ENCODE measurements at regions not wholly inside any gene's neighbourhood (a gene's known extent, or its start where the extent isn't known, plus 50 kb on each side); places are given as distances from the start of the nearest gene placed in this dataset.
"Not testable (repeated sequence)": the region's sequence is repeated elsewhere in the genome, so short reads cannot be mapped to it uniquely, and the experiment has no call there.

GRCh38 chr9:71286146-71286545 is 164.7 kb upstream of the TRPM3 start:
- Histone ChIP-seq H3K9me3 (no peaks in the 10 kb centered on the region), H3K4me1 (no peaks in the 10 kb centered on the region), H3K27ac (no peak overlapping the region), H3K27me3 (no peaks in the 10 kb centered on the region), H3K36me3 (no peaks in the 10 kb centered on the region), H3K4me3 (no peak overlapping the region)
- no peak for TF ChIP-seq CTCF (IDR thresholded peaks at IDR 0.05)
- no peak for DNase-seq (ENCODE audit: low spot score)

GRCh38 chr9:71285191-71285656 is 163.8 kb upstream of the TRPM3 start:
- Histone ChIP-seq H3K27me3 (no peaks in the 10 kb centered on the region), H3K4me1 (no peaks in the 10 kb centered on the region), H3K36me3 (no peaks in the 10 kb centered on the region), H3K9me3 (no peaks in the 10 kb centered on the region), H3K27ac (no peak overlapping the region), H3K4me3 (no peak overlapping the region)
- peak; percentile 65 to 89 for TF ChIP-seq CTCF (IDR thresholded peaks at IDR 0.05)
- no peak for DNase-seq (ENCODE audit: low spot score)

GRCh38 chr9:71282116-71282515 is 160.7 kb upstream of the TRPM3 start:
- not testable (repeated sequence) for H3K27me3 ChIP-seq

GRCh38 chr9:71279151-71279739 is 157.8 kb upstream of the TRPM3 start:
- no peaks in the 10 kb centered on the region for H3K9me3 ChIP-seq
- H3K4me1 ChIP-seq = no peaks in the 10 kb centered on the region
- no peak for TF ChIP-seq CTCF (IDR thresholded peaks at IDR 0.05)
- H3K36me3 ChIP-seq = no peaks in the 10 kb centered on the region
- no peak overlapping the region for H3K4me3 ChIP-seq
- H3K27me3 ChIP-seq = no peaks in the 10 kb centered on the region
- no peak for DNase-seq (ENCODE audit: low spot score)
- H3K27ac ChIP-seq = no peak overlapping the region

More at GRCh38 chr9:71282116-71282515, 160.7 kb upstream of the TRPM3 start:
- not testable (repeated sequence) for H3K4me1 ChIP-seq; DNase-seq (ENCODE audit: low spot score); H3K4me3 ChIP-seq; H3K9me3 ChIP-seq; H3K36me3 ChIP-seq; H3K27ac ChIP-seq

GRCh38 chr9:71273613-71274012 is 152.2 kb upstream of the TRPM3 start:
- Histone ChIP-seq H3K4me1 (no peaks in the 10 kb centered on the region), H3K36me3 (no peaks in the 10 kb centered on the region), H3K27ac (no peak overlapping the region), H3K4me3 (no peak overlapping the region), H3K27me3 (no peaks in the 10 kb centered on the region), H3K9me3 (no peaks in the 10 kb centered on the region)
- DNase-seq (ENCODE audit: low spot score) = no peak
- TF ChIP-seq CTCF (IDR thresholded peaks at IDR 0.05) = no peak

- Histone ChIP-seq H3K4me1 (no peaks in the 10 kb centered on the region), H3K9me3 (no peaks in the 10 kb centered on the region), H3K27ac (no peak overlapping the region), H3K4me3 (no peak overlapping the region), H3K36me3 (no peaks in the 10 kb centered on the region), H3K27me3 (no peaks in the 10 kb centered on the region)
- no peak for TF ChIP-seq CTCF (IDR thresholded peaks at IDR 0.05)
- no peak for DNase-seq (ENCODE audit: low spot score)
Measured at GRCh38 chr9:71271602-71272001, 150.2 kb upstream of the TRPM3 start.

All from right atrium auricular region (tissue), 2 donors.